ENCODE measurements at regions not wholly inside any gene's neighbourhood (a gene's known extent, or its start where the extent isn't known, plus 50 kb on each side); places are given as distances from the start of the nearest gene placed in this dataset.

GRCh38 chr9:87122947-87123685 is 175.8 kb upstream of the GAS1 start:
- no peak for TF ChIP-seq POLR2A (IDR thresholded peaks at IDR 0.05)
- TF ChIP-seq CTCF (IDR thresholded peaks at IDR 0.05) = no peak

Measured in heart left ventricle (tissue), 13 donors.